ENCODE measurements at regions not wholly inside any gene's neighbourhood (a gene's known extent, or its start where the extent isn't known, plus 50 kb on each side); places are given as distances from the start of the nearest gene placed in this dataset.

DNA sequence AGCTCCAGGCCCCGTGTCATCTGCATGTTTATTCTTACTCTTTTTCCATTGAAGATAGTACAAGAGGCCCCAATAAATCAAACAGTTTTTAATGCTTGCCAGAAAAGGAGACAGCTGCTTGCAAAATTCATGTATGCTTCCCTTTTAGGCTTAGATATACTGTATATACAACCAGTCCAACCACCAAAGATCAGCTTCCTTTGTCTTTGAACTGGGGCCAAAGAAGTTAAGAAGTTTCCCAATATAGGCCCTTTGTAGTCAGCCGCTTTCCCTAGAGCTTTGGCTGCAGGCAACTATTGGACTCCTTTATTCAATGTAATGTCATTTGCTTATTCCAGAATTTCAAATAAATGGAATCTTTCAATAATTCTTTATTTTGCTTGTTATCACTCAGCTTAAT lies 1395.0 kb downstream of the GATA3 start:
- dilution Hi-C loops (cut with MboI; ENCODE audit: extremely low pct_ligation_motif_present, low sequenced_read_pairs) = no loop called here
- no peaks in the 10 kb centered on the region for H4K20me1 ChIP-seq (ENCODE audit: control insufficient read depth, extremely low read depth, insufficient read depth, low read length)
- no peak overlapping the region for H3K4me3 ChIP-seq (ENCODE audit: control insufficient read depth in 2 of 3, extremely low read depth in 1 of 3, insufficient read depth in 2 of 3, low read depth in 1 of 3, low read length in 3 of 3)
- TF ChIP-seq, protein P1, sequence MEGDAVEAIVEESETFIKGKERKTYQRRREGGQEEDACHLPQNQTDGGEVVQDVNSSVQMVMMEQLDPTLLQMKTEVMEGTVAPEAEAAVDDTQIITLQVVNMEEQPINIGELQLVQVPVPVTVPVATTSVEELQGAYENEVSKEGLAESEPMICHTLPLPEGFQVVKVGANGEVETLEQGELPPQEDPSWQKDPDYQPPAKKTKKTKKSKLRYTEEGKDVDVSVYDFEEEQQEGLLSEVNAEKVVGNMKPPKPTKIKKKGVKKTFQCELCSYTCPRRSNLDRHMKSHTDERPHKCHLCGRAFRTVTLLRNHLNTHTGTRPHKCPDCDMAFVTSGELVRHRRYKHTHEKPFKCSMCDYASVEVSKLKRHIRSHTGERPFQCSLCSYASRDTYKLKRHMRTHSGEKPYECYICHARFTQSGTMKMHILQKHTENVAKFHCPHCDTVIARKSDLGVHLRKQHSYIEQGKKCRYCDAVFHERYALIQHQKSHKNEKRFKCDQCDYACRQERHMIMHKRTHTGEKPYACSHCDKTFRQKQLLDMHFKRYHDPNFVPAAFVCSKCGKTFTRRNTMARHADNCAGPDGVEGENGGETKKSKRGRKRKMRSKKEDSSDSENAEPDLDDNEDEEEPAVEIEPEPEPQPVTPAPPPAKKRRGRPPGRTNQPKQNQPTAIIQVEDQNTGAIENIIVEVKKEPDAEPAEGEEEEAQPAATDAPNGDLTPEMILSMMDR (optimal IDR thresholded peaks at IDR 0.05 in 1 of 3, IDR thresholded peaks at IDR 0.05 in 1 of 3, conservative IDR thresholded peaks at IDR 0.05 in 1 of 3; ENCODE audit: extremely low read depth in 1 of 3, insufficient read depth in 2 of 3, low read length in 3 of 3) = no peak
- no peak for TF ChIP-seq EZH2 (IDR thresholded peaks at IDR 0.05; ENCODE audit: low read length)
- no peaks in the 10 kb centered on the region for H3K36me3 ChIP-seq (ENCODE audit: control insufficient read depth in 2 of 2, extremely low read depth in 1 of 2, insufficient read depth in 2 of 2, low read length in 2 of 2)
- no peaks in the 10 kb centered on the region for H3K9me1 ChIP-seq (ENCODE audit: control insufficient read depth, extremely low read depth, insufficient read depth, low read length)
- no peak overlapping the region for H3K27ac ChIP-seq (ENCODE audit: control insufficient read depth, insufficient read depth, low read length)
- no peak overlapping the region for H3K9ac ChIP-seq (ENCODE audit: control insufficient read depth, extremely low read depth, insufficient read depth, low read length)
- no peak overlapping the region for H2AFZ ChIP-seq (ENCODE audit: control insufficient read depth, low read length)
- H3K4me2 ChIP-seq (ENCODE audit: control insufficient read depth, extremely low read depth, insufficient read depth, low read depth, low read length) = no peak overlapping the region
- H3K27me3 ChIP-seq (ENCODE audit: control insufficient read depth, extremely low read depth, insufficient read depth, low read length) = no peaks in the 10 kb centered on the region
- no peaks in the 10 kb centered on the region for H3K4me1 ChIP-seq (ENCODE audit: control insufficient read depth, extremely low read depth, insufficient read depth, low read length)
- DNase-seq (ENCODE audit: low read depth, low spot score) (no peak), FAIRE-seq (no peak)
- H3K79me2 ChIP-seq (ENCODE audit: control insufficient read depth, insufficient read depth, low read length) = no peaks in the 10 kb centered on the region
- no peaks in the 10 kb centered on the region for H3K9me3 ChIP-seq (ENCODE audit: control insufficient read depth, low read depth, low read length)

DNA sequence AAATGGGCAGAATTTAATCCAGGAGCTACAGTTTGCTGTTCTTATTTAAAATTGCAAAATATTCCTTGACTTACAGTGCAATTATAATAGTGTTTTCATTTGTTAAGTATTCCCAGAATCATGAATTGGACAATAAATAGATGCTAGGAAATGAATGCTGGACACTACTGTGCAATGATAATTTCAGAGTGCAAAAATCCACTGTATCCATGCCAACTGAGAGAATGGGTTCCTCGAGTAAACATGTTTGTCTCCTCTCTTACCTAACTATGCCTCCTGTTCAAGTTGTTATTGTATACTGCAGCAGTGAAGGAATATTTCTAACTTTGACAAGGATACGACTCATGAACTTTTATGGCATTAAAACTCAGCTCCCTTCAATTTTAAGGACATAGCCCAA lies 1396.3 kb downstream of the GATA3 start:
- Histone ChIP-seq H3K4me2 (ENCODE audit: control insufficient read depth, extremely low read depth, insufficient read depth, low read depth, low read length) (no peak overlapping the region), H4K20me1 (ENCODE audit: control insufficient read depth, extremely low read depth, insufficient read depth, low read length) (no peaks in the 10 kb centered on the region), H3K9me1 (ENCODE audit: control insufficient read depth, extremely low read depth, insufficient read depth, low read length) (no peaks in the 10 kb centered on the region), H3K36me3 (ENCODE audit: control insufficient read depth in 2 of 2, extremely low read depth in 1 of 2, insufficient read depth in 2 of 2, low read length in 2 of 2) (no peaks in the 10 kb centered on the region), H3K9ac (ENCODE audit: control insufficient read depth, extremely low read depth, insufficient read depth, low read length) (no peak overlapping the region), H3K9me3 (ENCODE audit: control insufficient read depth, low read depth, low read length) (no peaks in the 10 kb centered on the region), H2AFZ (ENCODE audit: control insufficient read depth, low read length) (no peak overlapping the region), H3K27ac (ENCODE audit: control insufficient read depth, insufficient read depth, low read length) (no peak overlapping the region), H3K27me3 (ENCODE audit: control insufficient read depth, extremely low read depth, insufficient read depth, low read length) (no peaks in the 10 kb centered on the region), H3K79me2 (ENCODE audit: control insufficient read depth, insufficient read depth, low read length) (no peaks in the 10 kb centered on the region), H3K4me3 (ENCODE audit: control insufficient read depth in 2 of 3, extremely low read depth in 1 of 3, insufficient read depth in 2 of 3, low read depth in 1 of 3, low read length in 3 of 3) (no peak overlapping the region), H3K4me1 (ENCODE audit: control insufficient read depth, extremely low read depth, insufficient read depth, low read length) (no peaks in the 10 kb centered on the region)
- TF ChIP-seq, protein P1 (optimal IDR thresholded peaks at IDR 0.05 in 1 of 3, IDR thresholded peaks at IDR 0.05 in 1 of 3, conservative IDR thresholded peaks at IDR 0.05 in 1 of 3; ENCODE audit: extremely low read depth in 1 of 3, insufficient read depth in 2 of 3, low read length in 3 of 3) = no peak
- no peak for TF ChIP-seq EZH2 (IDR thresholded peaks at IDR 0.05; ENCODE audit: low read length)
- FAIRE-seq (no peak), DNase-seq (ENCODE audit: low read depth, low spot score) (no peak)
- dilution Hi-C loops (cut with MboI; ENCODE audit: extremely low pct_ligation_motif_present, low sequenced_read_pairs) = no loop called here
